ENCODE measurements at regions not wholly inside any gene's neighbourhood (a gene's known extent, or its start where the extent isn't known, plus 50 kb on each side); places are given as distances from the start of the nearest gene placed in this dataset.
"Not testable (repeated sequence)": the region's sequence is repeated elsewhere in the genome, so short reads cannot be mapped to it uniquely, and the experiment has no call there.

GRCh38 chr14:22178333-22178839, 410.6 kb downstream of the DAD1 start:
- no peak overlapping the region for H3K4me3 ChIP-seq (ENCODE audit: control insufficient read depth, low read depth, low read length)
- DNase-seq (ENCODE audit: low read depth): no peak
- TF ChIP-seq, protein P1, sequence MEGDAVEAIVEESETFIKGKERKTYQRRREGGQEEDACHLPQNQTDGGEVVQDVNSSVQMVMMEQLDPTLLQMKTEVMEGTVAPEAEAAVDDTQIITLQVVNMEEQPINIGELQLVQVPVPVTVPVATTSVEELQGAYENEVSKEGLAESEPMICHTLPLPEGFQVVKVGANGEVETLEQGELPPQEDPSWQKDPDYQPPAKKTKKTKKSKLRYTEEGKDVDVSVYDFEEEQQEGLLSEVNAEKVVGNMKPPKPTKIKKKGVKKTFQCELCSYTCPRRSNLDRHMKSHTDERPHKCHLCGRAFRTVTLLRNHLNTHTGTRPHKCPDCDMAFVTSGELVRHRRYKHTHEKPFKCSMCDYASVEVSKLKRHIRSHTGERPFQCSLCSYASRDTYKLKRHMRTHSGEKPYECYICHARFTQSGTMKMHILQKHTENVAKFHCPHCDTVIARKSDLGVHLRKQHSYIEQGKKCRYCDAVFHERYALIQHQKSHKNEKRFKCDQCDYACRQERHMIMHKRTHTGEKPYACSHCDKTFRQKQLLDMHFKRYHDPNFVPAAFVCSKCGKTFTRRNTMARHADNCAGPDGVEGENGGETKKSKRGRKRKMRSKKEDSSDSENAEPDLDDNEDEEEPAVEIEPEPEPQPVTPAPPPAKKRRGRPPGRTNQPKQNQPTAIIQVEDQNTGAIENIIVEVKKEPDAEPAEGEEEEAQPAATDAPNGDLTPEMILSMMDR (IDR thresholded peaks at IDR 0.05; ENCODE audit: control insufficient read depth, insufficient read depth, low read depth, low read length, missing control alignments): no peak

DNA sequence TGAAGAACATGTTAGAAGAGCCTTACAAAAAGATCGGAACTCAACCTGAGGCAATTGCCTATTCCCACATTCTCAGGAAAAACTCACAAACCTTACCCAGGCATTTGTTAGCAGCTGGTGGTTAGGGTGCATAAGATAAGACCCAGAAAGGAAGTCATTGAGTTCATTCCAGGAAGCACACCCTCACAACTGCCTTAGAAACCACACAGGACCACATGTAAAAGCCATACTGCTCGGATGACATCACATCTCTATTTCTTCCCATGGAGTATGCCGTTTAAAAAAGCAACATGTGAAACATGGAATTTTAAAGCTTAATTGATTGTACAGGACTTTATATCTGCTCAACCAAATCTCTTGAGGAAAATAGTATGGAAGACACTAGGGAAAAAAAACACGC, 411.2 kb downstream of the DAD1 start:
- no peak for DNase-seq (ENCODE audit: low read depth)
- no peak overlapping the region for H3K4me3 ChIP-seq (ENCODE audit: control insufficient read depth, low read depth, low read length)
- TF ChIP-seq, protein P1 (IDR thresholded peaks at IDR 0.05; ENCODE audit: control insufficient read depth, insufficient read depth, low read depth, low read length, missing control alignments): no peak

DNA sequence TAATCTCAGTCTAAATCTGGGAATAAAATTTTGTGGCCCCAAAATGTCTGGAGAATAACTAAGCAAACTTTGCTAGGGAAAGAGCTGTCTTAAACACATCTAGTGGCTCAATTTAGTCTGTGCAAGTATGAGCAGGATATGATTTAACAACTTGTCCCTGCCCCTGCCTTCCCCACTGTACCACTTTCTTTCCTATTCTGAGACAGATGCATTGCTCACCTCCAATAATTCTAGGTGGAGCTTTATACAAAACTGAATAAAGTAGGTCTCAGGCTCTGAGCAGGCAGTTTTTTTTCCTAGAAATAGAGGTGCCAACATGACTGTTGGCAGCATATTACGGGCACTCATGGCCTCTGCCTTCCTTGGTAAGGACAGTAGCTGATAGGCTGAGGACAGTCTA, 412.1 kb downstream of the DAD1 start:
- TF ChIP-seq, protein P1 (IDR thresholded peaks at IDR 0.05; ENCODE audit: control insufficient read depth, insufficient read depth, low read depth, low read length, missing control alignments): no peak
- no peak for DNase-seq (ENCODE audit: low read depth)
- no peak overlapping the region for H3K4me3 ChIP-seq (ENCODE audit: control insufficient read depth, low read depth, low read length)

DNA sequence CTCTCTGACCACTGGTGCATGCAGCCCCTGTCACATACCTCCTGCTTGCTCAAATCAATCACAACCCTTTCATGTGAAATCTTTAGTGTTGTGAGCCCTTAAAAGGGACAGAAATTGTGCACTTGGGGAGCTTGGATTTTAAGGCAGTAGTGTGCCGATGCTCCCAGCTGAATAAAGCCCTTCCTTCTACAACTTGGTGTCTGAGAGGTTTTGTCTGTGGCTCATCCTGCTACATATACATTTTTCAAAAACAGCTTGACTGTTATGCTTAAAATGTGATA, 413.8 kb downstream of the DAD1 start:
- not testable (repeated sequence) for DNase-seq (ENCODE audit: low read depth); H3K4me3 ChIP-seq (ENCODE audit: control insufficient read depth, low read depth, low read length)

GRCh38 chr14:22174412-22175277, 414.4 kb downstream of the DAD1 start:
- no peak for DNase-seq (ENCODE audit: low read depth)
- no peak overlapping the region for H3K4me3 ChIP-seq (ENCODE audit: control insufficient read depth, low read depth, low read length)
- TF ChIP-seq, protein P1 (IDR thresholded peaks at IDR 0.05; ENCODE audit: control insufficient read depth, insufficient read depth, low read depth, low read length, missing control alignments): no peak

GRCh38 chr14:22168092-22168955, 420.7 kb downstream of the DAD1 start:
- no peak for DNase-seq (ENCODE audit: low read depth)
- TF ChIP-seq, protein P1 (IDR thresholded peaks at IDR 0.05; ENCODE audit: control insufficient read depth, insufficient read depth, low read depth, low read length, missing control alignments): no peak
- H3K4me3 ChIP-seq (ENCODE audit: control insufficient read depth, low read depth, low read length): no peak overlapping the region

- DNase-seq (ENCODE audit: low read depth): no peak
- TF ChIP-seq, protein P1 (IDR thresholded peaks at IDR 0.05; ENCODE audit: control insufficient read depth, insufficient read depth, low read depth, low read length, missing control alignments): no peak
- no peak overlapping the region for H3K4me3 ChIP-seq (ENCODE audit: control insufficient read depth, low read depth, low read length)
These were observed 424.4 kb downstream of the DAD1 start for GRCh38 chr14:22164616-22165015.

Data from AG09309 (cell line).